GM19467 (cell line): ENCODE measurements at regions not wholly inside any gene's neighbourhood (a gene's known extent, or its start where the extent isn't known, plus 50 kb on each side); places are given as distances from the start of the nearest gene placed in this dataset.

Experiments
- ATAC-seq: cut with Tn5 transposase; IDR thresholded peaks from one replicate; pipeline ENCODE4 v1.9.1; 2021; ENCODE audit warnings: mild to moderate bottlenecking, moderate library complexity; ENCODE audit not compliant: unreplicated experiment

DNA sequence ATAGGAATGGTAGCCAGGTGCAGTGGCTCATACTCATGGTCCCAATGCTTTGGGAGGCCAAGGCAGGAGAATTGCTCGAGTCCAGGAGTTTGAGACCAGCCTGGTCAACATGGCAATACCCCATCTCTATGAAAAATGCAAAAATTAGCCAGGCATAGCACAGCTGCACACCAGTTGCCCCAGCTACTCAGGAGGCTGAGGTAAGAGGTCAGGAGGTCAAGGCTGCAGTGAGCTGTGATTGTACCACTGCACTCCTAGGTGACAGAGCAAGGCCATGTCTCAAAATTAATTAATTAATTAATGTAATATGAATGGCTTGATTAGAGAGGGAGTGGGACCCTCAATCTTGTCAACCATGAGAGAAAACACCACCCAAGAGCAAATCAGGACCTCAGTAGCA is 198.7 kb upstream of the DUSP10 start:
- no peak for ATAC-seq

DNA sequence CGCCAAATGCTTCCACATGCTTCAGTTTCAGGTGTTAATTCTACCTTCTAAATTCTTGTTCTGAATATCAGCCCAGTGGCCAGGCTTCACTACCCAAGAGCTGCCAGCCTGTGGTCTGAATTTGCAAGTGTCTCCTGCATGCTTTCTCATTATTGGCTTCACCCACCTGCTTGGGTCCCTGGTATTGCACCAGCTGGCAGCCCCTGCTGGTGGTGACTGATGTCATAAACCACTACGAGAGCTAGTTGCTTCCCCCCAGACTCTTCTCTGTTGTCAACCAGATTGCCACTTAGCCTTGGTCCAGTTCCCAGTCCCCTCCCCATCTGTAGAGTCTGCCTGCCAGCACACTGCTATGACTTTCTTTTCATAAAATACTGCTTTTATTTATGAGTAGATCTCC is 197.7 kb upstream of the DUSP10 start:
- ATAC-seq, result peak; percentile 77

DNA sequence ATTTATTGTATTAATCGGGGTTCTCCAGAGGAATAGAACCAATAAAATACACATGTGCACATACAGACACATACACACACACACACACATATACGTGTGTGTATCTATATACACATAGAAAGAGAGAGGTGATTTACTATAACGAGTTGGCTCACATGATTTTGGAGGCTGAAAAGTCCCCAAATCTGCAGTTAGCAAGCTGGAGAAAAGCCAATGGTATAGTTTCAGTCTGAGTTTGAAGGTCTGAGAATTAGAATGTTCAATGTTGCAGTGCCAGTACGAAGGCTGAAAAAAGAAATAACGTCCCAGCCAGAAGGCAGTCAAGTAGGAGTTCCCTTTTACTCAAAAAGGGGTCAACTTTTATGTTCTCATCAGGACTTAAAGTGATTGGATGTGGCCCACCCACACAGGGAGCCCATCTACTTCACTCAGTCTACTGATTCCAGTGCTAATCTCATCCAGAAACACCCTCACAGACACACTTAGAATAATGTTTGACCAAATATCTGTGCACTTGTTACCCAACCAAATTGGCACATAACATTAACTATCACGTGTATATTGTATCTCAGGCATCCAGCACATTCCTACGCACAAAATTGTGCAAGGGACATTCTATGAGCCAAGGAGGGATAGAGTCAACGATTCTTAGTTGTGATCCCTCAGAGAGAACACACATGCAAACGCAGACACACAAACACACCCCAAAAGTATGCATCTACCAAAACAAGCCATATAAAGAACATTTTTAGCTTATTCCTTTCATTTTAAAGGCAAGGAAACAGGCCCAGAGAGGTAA is 195.5 kb upstream of the DUSP10 start:
- ATAC-seq, result no peak

DNA sequence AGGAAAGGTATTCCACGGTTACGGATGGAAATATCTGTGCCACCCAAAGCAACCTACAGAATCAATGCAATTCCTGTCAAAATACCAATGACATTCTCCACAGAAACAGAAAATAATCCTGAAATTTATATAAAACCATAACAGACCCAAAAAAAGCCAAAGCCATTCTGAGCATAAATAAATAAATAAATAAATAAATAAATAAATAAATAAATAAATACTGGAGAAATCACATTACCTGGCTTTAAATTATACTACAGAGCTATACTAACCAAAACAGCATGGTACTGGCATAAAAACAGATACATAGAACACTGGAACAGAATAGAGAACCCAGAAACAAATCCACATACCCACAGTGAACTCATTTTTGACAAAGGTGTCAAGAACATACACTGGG is 191.9 kb upstream of the DUSP10 start:
- no peak for ATAC-seq

DNA sequence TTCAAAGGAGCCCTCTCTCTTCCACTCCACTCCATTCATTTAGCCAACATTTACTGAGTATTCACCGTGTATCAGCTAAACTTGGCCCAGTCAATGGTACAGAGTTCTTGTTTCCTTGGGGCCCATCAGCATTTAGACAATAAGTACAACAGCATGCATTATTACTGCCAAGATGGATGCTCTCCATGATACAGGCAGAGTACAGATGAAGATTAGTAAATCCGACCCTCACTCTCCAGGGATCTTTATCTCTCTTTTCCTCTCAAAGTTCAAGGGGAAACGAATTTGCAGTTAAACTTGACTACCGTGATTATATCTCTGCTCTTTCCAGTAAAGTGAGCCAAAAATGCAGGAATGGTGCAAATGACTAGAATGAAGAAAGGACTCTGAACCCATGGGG is 184.6 kb upstream of the DUSP10 start:
- ATAC-seq, result no peak

DNA sequence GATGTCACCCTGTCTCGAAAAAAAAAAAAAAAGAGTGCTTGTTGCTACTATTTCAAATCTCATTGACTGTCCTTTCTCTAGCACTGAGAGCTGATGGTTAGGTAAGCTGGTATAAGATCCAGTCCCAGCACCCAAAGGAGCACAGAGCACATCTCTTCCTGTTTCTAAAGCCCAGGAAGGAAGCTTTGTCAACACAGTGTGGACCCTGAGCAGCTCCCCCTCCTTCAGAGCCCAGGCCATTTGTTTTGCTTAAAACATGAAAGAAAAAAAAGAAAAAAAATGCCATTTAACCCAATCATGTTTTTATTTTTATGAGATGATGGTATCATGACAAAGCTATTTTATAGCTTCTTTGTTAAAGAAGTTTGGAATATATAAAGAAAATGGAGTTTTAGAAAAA is 184.1 kb upstream of the DUSP10 start:
- ATAC-seq, result no peak

DNA sequence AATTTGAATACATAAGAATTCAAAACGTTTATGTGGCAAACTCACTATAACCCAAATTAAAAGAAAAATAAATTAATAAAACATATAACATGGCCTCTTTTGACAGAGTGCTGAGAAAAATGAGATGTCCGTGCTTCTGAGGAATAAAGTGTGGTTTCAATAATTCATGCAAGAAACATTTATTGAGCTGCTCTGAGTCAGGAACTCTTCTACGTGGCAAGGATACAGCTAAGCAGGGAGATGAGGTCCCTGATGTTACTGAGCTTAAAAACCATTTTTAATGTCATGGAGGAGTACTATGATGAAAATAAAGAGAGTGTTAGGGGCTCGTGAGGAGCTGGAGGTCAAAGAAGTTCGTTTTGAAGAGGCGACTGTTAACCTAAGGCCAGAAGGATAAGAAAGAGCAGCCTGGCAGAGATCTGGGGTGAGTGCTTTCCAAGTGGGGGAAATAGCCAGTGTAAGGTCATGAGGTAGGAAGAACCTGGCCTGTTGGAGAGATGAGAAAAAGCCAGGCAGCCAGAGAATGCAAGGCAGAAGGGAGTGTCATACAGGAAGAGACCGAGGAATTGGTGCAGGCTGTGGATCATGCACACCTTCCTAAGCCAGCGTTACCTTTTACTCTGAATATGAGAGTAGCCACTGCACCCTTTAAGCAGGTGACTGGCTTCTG is 182.2 kb upstream of the DUSP10 start:
- no peak for ATAC-seq

DNA sequence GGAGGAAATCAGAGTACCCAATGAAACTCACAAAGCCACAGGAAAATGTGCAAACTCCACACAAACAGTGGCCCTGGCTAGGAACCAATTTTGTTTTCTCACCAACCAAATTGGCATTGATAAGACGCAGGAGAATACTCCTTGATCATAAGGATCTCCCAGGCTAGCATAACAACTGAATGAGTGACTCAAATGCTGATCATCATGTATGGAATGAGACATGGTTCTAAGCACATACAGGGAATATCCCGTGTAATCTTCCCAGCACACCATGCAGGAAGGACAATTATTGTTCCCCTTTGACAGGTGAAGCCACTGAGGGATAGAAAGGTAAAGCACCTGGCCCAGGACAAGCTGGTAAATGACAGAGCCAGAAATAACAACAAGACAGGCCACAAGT is 180.0 kb upstream of the DUSP10 start:
- ATAC-seq, result no peak

DNA sequence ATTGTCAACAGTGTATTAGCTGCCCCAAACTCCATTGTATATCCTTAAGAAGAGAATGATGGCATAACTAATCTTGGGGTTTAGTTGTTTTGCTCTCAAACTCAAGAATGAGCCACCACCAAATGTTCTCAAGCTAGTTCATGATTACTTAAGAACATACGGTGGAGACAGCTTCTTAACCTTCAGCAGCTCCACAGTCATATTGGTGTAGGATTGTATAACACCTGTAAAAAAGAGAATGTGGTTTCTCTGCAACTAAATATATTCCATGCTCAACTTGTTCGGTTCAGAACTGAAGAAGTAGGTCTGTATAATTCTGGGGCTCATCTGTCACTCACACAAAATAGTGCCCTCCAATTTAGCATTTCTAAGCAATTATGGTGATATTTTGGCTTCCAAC is 177.9 kb upstream of the DUSP10 start:
- ATAC-seq, result no peak

DNA sequence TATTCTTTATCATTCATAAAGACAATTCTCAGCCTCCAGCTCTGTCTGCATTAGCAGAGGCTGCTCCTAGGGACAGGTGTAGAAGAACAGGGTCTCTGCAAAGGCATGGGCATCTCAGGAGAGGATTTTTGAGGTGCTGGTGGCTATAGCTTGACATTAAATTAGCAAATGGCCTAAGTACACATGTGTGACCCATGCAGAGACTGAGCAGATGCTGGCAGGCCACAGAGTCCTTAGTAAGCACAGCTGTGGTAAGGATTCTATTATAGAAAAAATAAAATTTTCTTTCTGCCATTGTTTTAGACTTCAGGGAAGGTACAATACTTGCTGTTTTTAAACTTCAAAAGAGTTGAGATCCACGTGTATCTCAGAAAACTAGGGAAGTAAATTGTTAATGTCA is 177.5 kb upstream of the DUSP10 start:
- ATAC-seq, result no peak

DNA sequence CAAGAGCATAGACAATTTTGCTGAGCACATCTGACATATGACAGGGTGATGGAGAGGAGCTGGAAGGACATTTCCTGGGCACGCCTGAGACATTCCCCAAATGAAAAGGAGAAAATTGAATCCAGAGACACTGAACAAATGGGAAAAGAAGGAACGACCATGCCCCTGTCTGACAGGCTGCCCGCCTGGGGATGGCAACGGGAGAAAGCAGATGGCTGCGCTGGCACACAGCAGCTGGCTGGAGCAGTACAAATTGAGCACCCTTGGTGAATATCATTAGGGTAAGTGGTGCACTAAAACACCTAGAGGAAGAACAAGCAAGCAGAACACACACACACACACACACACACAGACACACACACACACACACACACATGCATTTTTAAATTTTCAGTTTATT is 174.3 kb upstream of the DUSP10 start:
- ATAC-seq, result no peak

DNA sequence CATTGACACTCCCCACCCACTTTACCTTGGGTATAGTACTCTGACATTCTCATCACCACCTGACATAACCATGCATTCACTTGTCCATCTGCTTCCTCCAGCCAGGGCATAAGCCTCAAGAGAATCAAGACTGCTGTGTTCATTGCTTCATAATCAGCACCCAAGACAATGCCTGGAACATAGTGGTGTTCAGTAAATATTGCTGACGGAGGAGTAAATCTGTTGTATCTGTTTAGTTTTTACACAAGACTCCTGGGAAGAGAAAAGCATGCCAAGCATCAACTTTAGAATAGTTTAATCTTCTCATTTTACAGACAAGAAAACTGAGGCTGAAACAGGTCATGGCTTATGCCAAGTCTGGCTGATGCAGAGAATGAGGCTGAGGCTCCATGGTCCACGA is 173.9 kb upstream of the DUSP10 start:
- no peak for ATAC-seq

DNA sequence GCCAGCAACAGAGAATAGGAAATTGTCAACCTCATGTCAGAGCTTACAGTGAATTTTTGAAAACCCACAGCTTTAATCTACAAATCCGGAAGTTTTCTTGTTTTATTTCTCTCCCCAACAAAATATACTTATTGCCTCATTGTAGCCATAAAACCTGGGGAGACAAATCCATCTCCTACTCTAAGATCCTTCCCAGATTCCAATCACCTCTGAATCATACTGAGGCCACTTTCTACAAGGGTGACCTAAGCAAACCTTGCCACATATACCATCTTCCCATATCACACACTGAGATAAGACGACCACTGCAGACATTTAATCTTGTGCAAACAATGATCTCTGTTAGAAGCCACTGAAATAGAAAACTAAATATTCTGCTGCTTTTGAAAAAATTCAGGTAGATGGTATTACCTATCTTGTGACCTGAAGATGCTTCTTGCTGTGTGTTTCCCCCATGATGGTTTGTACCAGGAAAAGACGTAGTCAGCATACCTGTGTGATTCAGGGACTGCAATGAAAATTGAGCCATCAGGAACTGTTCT is 171.5 kb upstream of the DUSP10 start:
- ATAC-seq, result no peak

DNA sequence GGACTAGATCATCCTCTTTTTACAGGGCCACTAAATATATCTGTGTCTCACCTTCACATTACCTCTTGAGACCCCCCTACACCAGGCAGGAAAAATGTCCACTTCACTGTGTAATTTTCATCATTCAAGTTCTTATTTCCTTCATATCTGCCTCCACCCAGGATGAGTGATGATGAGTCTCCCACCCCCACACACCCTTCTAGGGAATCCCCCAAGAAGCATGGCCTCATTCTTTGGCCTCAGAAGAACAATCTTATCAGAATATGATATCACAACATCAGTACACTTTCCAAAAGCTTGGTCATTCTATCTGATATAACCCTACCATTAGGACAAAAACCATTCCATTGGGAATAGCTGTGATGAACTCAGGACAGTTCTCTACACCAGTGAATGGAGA is 170.3 kb upstream of the DUSP10 start:
- ATAC-seq, result no peak

DNA sequence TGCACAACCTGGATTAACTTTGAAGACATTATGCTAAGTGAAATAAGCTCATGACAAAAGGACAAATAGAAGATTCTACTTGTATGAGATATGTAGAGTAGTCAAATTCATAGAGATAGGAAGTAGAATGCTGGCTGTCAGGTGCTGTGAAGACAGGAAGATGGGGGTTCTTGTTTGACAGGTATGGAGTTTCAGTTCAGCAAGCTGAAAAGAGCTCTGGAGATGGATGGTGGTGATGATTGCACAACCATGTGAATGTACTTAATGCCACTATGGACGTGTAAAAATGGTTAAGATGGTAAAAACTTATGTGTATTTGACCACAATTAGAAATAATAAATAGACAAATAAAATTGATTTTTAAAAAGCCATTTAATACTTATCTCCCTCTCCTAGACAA is 169.8 kb upstream of the DUSP10 start:
- peak; percentile 59 for ATAC-seq

DNA sequence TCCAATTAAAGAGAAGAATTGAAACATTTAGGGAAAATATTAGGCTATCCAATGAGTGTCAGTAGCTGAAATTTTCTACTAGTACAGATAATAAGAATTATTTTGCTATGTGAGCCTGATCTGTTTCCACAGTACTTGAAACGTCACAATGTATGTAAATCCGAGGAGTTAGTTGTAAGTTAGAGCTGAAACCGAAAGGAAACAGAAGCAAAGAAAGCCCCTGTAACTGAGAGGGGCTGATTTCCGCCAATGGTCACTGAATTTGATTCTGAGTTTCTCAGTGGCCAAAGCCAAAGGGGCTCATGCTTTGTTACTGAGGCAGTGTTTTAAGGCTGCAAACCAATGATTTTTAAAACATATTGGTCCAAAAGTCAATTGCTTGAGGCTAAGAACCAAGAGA is 168.3 kb upstream of the DUSP10 start:
- no peak for ATAC-seq

DNA sequence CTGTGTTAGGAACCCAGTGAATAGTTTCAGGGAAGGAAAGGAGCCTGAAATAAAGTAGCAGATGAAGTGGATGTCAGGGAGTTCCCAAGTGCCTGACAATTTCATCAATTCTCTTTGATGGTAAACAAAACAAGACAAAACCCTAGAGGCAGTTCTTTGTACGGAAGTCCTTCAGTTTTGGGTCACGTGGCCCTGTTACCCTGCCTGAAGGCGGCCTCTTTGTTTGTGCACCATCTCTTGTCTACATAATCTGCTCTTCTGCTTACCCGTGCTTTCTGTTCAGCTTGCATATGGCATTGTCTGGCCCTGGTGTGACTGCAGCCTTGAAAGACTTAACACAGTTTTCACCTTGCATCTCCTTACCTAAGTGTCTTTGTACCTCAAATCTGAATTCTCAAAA is 166.7 kb upstream of the DUSP10 start:
- ATAC-seq, result no peak

DNA sequence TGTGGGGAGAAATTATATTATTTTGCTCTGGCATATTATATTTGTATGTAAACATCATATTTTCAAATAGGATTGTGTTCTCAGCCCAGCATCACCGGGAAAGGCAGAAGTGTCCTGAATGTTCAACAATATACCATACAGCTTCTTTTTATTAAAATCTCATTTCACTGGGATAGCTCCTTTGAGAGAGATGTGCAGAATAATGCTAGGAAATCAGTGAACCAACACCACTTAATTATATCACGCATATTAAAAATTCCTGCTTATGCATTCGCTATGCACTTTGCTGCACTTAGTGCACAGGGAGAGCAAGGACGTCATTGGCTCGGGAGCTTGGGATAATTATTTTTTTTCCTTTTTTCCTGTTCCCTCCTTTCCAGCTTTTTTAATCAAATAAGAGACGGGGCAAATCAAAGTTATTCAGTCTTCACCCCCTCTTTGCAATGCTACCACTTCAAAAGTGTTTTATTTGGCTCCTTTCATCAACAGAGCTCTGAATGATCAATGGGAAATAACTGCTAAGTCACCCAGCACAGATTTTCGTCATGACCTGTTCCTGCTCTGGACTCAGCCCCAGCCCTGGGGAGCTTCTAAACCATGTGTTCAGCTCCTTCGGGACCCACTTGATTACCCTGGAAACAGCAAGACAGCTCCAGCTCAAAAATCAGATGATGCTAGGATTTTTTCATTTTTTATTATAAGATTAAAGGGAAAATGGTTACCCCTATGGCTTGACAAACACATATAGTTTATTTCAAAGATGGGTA is 165.5 kb upstream of the DUSP10 start:
- no peak for ATAC-seq

DNA sequence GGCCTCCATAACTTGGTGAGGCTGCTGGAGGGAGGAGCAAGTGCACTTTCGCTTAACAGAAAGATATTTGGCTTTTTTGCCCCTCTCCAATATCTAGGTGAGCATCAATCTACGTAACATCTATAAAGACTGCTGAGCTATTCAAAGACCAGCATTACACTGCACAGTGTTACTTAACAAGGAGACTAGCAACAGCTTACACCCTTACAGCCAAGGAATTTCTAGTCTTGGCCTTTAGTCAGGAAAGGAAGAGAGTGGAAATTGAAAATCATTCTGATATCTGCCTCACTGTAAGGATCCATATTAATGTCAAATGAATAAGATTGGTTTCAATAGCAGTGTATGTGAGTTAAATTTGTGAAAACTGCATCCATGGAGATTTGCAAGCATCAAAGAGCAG is 163.9 kb upstream of the DUSP10 start:
- no peak for ATAC-seq

DNA sequence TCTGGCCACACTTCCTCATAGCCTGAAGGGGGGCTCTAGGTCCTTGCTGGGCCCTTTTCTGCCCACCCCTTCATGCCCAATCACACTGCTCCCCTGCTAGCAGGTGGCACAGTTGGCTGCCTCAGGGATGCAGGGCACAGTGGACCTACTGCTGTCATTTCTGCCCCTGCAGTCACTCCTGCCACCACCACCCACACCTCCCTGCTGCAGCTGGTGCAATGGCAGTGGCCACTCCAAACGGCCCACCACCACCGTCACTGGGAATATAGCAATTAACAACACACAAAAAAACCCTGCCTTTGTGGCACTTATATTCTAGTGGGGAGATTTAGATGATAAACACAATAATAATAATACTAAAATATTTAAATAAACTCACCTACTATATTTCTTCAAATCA is 162.4 kb upstream of the DUSP10 start:
- ATAC-seq, result no peak

DNA sequence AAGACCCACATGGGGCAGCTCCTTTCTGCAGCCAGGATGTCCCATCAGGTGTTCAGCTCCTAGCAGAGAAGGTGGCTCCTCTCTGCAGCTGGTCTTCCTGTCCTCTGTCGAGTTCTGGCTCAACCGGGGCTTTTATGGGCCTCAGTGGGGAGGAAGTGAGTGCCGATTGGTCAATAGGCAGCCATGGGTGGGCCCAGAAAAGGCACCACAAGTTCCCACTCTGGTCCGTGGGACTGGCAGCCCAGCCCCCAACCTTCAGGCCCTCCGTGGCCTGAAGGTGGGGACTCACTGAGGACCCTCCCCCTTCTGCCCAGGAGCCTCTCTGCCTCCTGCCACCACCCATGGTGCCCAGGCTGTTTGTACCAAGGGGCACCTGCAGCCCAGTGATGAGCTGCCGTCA is 161.7 kb upstream of the DUSP10 start:
- no peak for ATAC-seq

DNA sequence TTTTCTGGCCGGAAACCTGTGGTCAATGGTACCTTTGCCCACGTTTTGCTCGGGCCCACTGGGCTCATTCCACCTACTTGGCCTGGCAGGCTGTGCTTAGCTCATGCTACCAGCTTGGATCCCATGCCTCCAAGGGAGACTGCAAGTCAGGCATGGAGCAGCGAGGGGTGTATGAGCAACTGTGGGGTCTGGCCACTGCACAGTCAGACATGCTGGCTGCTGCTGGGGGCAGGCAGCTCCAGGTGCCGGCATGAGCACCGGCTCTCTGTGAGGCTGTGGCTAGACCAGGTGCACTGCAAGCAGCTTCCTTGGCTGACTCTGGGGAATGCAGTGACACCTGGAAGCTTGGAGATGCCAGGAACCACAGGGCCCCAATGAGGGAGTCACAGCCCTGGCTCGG is 161.1 kb upstream of the DUSP10 start:
- no peak for ATAC-seq
